HEK293 (cell line): ENCODE measurements at regions not wholly inside any gene's neighbourhood (a gene's known extent, or its start where the extent isn't known, plus 50 kb on each side); places are given as distances from the start of the nearest gene placed in this dataset.

Experiments
- CTCF ChIA-PET: fragments of 350-600 bp; formaldehyde crosslinking; extraction: SDS; loops from one replicate; lab custom pipeline; 2021; ENCODE audit warnings: antibody characterized with exemption; lab: Yijun Ruan, JAX
- POLR2A ChIA-PET: fragments of 300-600 bp; formaldehyde crosslinking; extraction: SDS; loops from one replicate; lab custom pipeline; 2020; ENCODE audit warnings: antibody characterized with exemption, inconsistent platforms; lab: Yijun Ruan, JAX
- H3K27ac ChIP-seq: fragments of 200-500 bp; sonication (Bioruptor generic); 2 replicates; pipeline ENCODE4 v1.5.1; 2014; ENCODE audit warnings: low read depth, low read length, control low read depth, inconsistent platforms; ENCODE audit errors: extremely low read depth
- H3K36me3 ChIP-seq, 2 experiments: fragments of 200-500 bp in 1 of 2; sonication (Bioruptor generic) in 1 of 2; 1 replicate in 1 of 2; 2 replicates in 1 of 2; pipeline ENCODE4 v1.5.1; 2014 to 2017; ENCODE audit warnings: inconsistent platforms in 2 of 2, low read length in 2 of 2; ENCODE audit not compliant: control insufficient read depth in 2 of 2, insufficient read depth in 1 of 2
- H3K4me1 ChIP-seq: fragments of 200-500 bp; sonication (Bioruptor generic); 2 replicates; pipeline ENCODE4 v1.5.1; 2014; ENCODE audit warnings: mild to moderate bottlenecking, low read length, inconsistent platforms; ENCODE audit not compliant: control insufficient read depth, insufficient read depth
- H3K4me3 ChIP-seq: 2 replicates; pipeline ENCODE4 v1.5.1; 2011; ENCODE audit warnings: low read depth, mild to moderate bottlenecking, control low read depth, low read length, moderate library complexity
- H3K9me3 ChIP-seq: fragments of 200-500 bp; sonication (Bioruptor generic); 2 replicates; pipeline ENCODE4 v1.5.1; 2014; ENCODE audit warnings: low read depth, low read length, inconsistent platforms; ENCODE audit not compliant: control insufficient read depth, insufficient read depth
- KLF1 ChIP-seq: fragments of 450-650 bp; formaldehyde crosslinking; IDR thresholded peaks from 2 replicates; pipeline ENCODE4 v1.5.1; 2016; ENCODE audit warnings: missing biosample characterization, missing genetic modification characterization
- KLF10 ChIP-seq: fragments of 450-650 bp; IDR thresholded peaks from 2 replicates; pipeline ENCODE4 v1.5.1; 2018; ENCODE audit warnings: missing biosample characterization, mild to moderate bottlenecking, missing genetic modification characterization
- KLF9 ChIP-seq: fragments of 450-650 bp; formaldehyde crosslinking; IDR thresholded peaks from 2 replicates; pipeline ENCODE4 v1.5.1; 2016; ENCODE audit warnings: missing biosample characterization, missing genetic modification characterization, low read depth
- MZF1 ChIP-seq: fragments of 450-650 bp; formaldehyde crosslinking; IDR thresholded peaks from 2 replicates; pipeline ENCODE4 v1.5.1; 2017; ENCODE audit warnings: missing biosample characterization, missing genetic modification characterization, borderline replicate concordance
- TCF7L2 ChIP-seq: IDR thresholded peaks from 2 replicates; pipeline ENCODE4 v1.6.1; 2011; ENCODE audit warnings: low read depth, mild to moderate bottlenecking, inconsistent platforms, low read length, moderate library complexity, borderline replicate concordance
- ZBTB1 ChIP-seq: fragments of 450-650 bp; formaldehyde crosslinking; IDR thresholded peaks from 2 replicates; pipeline ENCODE4 v1.5.1; 2016; ENCODE audit warnings: missing biosample characterization, missing genetic modification characterization
- ZFP69B ChIP-seq: fragments of 450-650 bp; formaldehyde crosslinking; IDR thresholded peaks from 2 replicates; pipeline ENCODE4 v1.5.1; 2016; ENCODE audit warnings: missing biosample characterization, missing genetic modification characterization
- ZNF114 ChIP-seq: fragments of 450-650 bp; formaldehyde crosslinking; IDR thresholded peaks from 2 replicates; pipeline ENCODE4 v1.5.0; 2017; ENCODE audit warnings: missing biosample characterization, missing genetic modification characterization
- ZNF121 ChIP-seq: fragments of 450-650 bp; formaldehyde crosslinking; IDR thresholded peaks from 2 replicates; pipeline ENCODE4 v1.5.1; 2016; ENCODE audit warnings: missing biosample characterization, missing genetic modification characterization
- ZNF311 ChIP-seq: fragments of 450-650 bp; formaldehyde crosslinking; IDR thresholded peaks from 2 replicates; pipeline ENCODE4 v1.5.1; 2017; ENCODE audit warnings: missing biosample characterization, missing genetic modification characterization, borderline replicate concordance
- ZNF529 ChIP-seq: fragments of 450-650 bp; formaldehyde crosslinking; IDR thresholded peaks from 2 replicates; pipeline ENCODE4 v1.5.1; 2017; ENCODE audit warnings: missing genetic modification characterization, missing biosample characterization; ENCODE audit not compliant: insufficient replicate concordance
- ZNF654 ChIP-seq: fragments of 450-650 bp; formaldehyde crosslinking; IDR thresholded peaks from 2 replicates; pipeline ENCODE4 v1.5.1; 2016; ENCODE audit warnings: low read depth, missing biosample characterization, missing genetic modification characterization
- ZNF677 ChIP-seq: fragments of 450-650 bp; IDR thresholded peaks from 2 replicates; pipeline ENCODE4 v1.5.0; 2018; ENCODE audit warnings: missing biosample characterization, mild to moderate bottlenecking, missing genetic modification characterization, moderate library complexity
- TF ChIP-seq, protein P1 (sequence below): fragments of 450-650 bp; formaldehyde crosslinking; IDR thresholded peaks from 2 replicates; pipeline ENCODE4 v1.5.1; 2016; ENCODE audit warnings: missing biosample characterization, missing genetic modification characterization
- TF ChIP-seq, protein P2 (sequence below): fragments of 450-650 bp; formaldehyde crosslinking; IDR thresholded peaks from 2 replicates; pipeline ENCODE4 v1.5.1; 2016; ENCODE audit warnings: missing biosample characterization, missing genetic modification characterization
- TF ChIP-seq, protein P3 (sequence below): fragments of 450-650 bp; formaldehyde crosslinking; IDR thresholded peaks from 2 replicates; pipeline ENCODE4 v1.5.1; 2016; ENCODE audit warnings: missing biosample characterization, missing genetic modification characterization
- TF ChIP-seq, protein P4 (sequence below): sonication (generic); formaldehyde crosslinking; IDR thresholded peaks from 2 replicates; pipeline ENCODE4 v1.8.1; 2022; ENCODE audit warnings: mild to moderate bottlenecking, moderate library complexity, missing genetic modification reagents
- TF ChIP-seq, protein P5 (sequence below): fragments of 450-650 bp; formaldehyde crosslinking; IDR thresholded peaks from 2 replicates; pipeline ENCODE4 v1.5.1; 2017; ENCODE audit warnings: missing biosample characterization, missing genetic modification characterization

DNA sequence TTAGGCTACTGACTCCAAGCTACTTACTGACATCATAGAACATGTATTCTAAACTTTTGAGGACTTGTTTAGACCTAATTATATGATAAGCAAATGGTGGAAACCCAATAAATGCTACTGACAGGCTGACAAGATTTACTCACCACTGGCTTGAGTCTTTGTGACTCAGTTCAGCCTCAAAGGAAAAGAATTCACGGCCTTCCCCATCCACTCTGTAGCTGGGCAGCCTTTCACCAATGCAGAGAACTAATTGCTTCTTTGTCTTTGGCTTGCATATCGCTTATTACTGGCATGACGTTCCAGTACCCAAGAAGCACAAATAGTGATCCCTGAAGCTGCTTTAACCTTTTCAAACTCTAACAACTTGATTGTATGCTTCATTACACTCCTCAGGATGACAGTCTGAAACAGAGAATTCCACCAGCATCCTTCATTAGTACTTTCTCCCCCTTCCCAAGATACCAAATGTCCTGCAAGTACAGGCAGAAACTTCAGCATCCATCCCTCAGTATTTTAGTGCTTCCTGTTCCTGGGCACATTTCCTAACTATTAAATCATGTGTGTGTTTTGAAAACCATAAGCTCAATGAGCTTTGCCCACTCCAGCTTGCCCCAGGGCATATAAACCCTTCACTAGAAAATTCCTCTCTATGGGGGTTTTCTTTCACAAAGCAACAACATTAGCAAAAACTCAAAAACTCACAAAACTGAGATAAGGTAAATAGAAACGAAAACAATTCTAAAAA is 298.1 kb upstream of the SLC7A11 start:
- Histone ChIP-seq H3K4me1 (no peaks in the 10 kb centered on the region), H3K9me3 (no peaks in the 10 kb centered on the region), H3K4me3 (no peak overlapping the region), H3K36me3 (no peaks in the 10 kb centered on the region), H3K27ac (no peak overlapping the region)
- ChIA-PET POLR2A (no interaction called here), CTCF (interaction anchor here (0.7 kb wide), 1 partner anchor 379 kb away, joined by 3 read pairs; no protein-coding TSS in a partner anchor)
- TF ChIP-seq ZNF654 (no peak), ZNF529 (tag by site-specific recombination) (no peak), KLF10 (tag by site-specific recombination) (no peak), ZBTB1 (tag by site-specific recombination) (no peak), ZNF121 (tag by site-specific recombination) (no peak), TCF7L2 (no peak), ZFP69B (tag by site-specific recombination) (no peak)
- TF ChIP-seq, protein P1, sequence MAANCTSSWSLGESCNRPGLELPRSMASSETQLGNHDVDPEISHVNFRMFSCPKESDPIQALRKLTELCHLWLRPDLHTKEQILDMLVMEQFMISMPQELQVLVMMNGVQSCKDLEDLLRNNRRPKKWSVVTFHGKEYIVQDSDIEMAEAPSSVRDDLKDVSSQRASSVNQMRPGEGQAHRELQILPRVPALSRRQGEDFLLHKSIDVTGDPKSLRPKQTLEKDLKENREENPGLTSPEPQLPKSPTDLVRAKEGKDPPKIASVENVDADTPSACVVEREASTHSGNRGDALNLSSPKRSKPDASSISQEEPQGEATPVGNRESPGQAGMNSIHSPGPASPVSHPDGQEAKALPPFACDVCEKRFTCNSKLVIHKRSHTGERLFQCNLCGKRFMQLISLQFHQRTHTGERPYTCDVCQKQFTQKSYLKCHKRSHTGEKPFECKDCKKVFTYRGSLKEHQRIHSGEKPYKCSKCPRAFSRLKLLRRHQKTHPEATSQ = no peak
- TF ChIP-seq, protein P2, sequence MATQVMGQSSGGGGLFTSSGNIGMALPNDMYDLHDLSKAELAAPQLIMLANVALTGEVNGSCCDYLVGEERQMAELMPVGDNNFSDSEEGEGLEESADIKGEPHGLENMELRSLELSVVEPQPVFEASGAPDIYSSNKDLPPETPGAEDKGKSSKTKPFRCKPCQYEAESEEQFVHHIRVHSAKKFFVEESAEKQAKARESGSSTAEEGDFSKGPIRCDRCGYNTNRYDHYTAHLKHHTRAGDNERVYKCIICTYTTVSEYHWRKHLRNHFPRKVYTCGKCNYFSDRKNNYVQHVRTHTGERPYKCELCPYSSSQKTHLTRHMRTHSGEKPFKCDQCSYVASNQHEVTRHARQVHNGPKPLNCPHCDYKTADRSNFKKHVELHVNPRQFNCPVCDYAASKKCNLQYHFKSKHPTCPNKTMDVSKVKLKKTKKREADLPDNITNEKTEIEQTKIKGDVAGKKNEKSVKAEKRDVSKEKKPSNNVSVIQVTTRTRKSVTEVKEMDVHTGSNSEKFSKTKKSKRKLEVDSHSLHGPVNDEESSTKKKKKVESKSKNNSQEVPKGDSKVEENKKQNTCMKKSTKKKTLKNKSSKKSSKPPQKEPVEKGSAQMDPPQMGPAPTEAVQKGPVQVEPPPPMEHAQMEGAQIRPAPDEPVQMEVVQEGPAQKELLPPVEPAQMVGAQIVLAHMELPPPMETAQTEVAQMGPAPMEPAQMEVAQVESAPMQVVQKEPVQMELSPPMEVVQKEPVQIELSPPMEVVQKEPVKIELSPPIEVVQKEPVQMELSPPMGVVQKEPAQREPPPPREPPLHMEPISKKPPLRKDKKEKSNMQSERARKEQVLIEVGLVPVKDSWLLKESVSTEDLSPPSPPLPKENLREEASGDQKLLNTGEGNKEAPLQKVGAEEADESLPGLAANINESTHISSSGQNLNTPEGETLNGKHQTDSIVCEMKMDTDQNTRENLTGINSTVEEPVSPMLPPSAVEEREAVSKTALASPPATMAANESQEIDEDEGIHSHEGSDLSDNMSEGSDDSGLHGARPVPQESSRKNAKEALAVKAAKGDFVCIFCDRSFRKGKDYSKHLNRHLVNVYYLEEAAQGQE = no peak
- TF ChIP-seq, protein P3, sequence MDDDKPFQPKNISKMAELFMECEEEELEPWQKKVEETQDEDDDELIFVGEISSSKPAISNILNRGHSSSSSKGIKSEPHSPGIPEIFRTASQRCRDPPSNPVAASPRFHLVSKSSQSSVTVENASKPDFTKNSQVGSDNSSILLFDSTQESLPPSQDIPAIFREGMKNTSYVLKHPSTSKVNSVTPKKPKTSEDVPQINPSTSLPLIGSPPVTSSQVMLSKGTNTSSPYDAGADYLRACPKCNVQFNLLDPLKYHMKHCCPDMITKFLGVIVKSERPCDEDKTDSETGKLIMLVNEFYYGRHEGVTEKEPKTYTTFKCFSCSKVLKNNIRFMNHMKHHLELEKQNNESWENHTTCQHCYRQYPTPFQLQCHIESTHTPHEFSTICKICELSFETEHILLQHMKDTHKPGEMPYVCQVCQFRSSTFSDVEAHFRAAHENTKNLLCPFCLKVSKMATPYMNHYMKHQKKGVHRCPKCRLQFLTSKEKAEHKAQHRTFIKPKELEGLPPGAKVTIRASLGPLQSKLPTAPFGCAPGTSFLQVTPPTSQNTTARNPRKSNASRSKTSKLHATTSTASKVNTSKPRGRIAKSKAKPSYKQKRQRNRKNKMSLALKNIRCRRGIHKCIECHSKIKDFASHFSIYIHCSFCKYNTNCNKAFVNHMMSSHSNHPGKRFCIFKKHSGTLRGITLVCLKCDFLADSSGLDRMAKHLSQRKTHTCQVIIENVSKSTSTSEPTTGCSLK (tag by site-specific recombination) = no peak

DNA sequence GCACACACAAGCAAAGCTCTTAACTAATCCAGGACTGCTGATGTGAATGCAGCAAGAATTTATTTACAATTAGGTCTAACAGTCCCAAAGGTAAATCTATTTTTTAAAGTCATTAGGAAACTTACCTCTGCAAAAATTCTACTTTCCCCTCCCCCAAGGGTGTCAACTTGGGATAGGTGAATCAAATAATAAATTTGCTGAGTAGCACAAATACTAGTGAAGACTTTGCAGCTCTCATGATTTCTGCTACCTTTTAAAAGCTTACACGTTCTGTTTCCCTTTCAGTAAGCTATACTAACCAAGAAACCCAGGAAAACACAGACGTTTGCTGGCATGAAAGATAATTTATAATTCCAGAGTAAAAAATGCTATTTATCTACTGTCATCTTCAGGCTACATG is 296.6 kb upstream of the SLC7A11 start:
- TF ChIP-seq ZNF114 (tag by site-specific recombination) (no peak), ZNF311 (tag by site-specific recombination) (no peak), ZNF677 (tag by site-specific recombination) (no peak), KLF9 (tag by site-specific recombination) (no peak), KLF1 (no peak), MZF1 (tag by site-specific recombination) (no peak)
- TF ChIP-seq, protein P4, sequence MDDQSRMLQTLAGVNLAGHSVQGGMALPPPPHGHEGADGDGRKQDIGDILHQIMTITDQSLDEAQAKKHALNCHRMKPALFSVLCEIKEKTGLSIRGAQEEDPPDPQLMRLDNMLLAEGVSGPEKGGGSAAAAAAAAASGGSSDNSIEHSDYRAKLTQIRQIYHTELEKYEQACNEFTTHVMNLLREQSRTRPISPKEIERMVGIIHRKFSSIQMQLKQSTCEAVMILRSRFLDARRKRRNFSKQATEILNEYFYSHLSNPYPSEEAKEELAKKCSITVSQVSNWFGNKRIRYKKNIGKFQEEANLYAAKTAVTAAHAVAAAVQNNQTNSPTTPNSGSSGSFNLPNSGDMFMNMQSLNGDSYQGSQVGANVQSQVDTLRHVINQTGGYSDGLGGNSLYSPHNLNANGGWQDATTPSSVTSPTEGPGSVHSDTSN (CRISPR knock-in tag) = no peak
- TF ChIP-seq, protein P5, sequence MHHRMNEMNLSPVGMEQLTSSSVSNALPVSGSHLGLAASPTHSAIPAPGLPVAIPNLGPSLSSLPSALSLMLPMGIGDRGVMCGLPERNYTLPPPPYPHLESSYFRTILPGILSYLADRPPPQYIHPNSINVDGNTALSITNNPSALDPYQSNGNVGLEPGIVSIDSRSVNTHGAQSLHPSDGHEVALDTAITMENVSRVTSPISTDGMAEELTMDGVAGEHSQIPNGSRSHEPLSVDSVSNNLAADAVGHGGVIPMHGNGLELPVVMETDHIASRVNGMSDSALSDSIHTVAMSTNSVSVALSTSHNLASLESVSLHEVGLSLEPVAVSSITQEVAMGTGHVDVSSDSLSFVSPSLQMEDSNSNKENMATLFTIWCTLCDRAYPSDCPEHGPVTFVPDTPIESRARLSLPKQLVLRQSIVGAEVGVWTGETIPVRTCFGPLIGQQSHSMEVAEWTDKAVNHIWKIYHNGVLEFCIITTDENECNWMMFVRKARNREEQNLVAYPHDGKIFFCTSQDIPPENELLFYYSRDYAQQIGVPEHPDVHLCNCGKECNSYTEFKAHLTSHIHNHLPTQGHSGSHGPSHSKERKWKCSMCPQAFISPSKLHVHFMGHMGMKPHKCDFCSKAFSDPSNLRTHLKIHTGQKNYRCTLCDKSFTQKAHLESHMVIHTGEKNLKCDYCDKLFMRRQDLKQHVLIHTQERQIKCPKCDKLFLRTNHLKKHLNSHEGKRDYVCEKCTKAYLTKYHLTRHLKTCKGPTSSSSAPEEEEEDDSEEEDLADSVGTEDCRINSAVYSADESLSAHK = no peak
- H3K9me3 ChIP-seq = no peaks in the 10 kb centered on the region
- H3K27ac ChIP-seq = no peak overlapping the region
- H3K4me1 ChIP-seq = no peaks in the 10 kb centered on the region
- H3K36me3 ChIP-seq = no peaks in the 10 kb centered on the region
- POLR2A ChIA-PET = no interaction called here
- CTCF ChIA-PET = interaction anchor here (0.6 kb wide), 1 partner anchor 482 kb away, joined by 3 read pairs; no protein-coding TSS in a partner anchor
- H3K4me3 ChIP-seq = no peak overlapping the region
